ENCODE measurements at regions not wholly inside any gene's neighbourhood (a gene's known extent, or its start where the extent isn't known, plus 50 kb on each side); places are given as distances from the start of the nearest gene placed in this dataset.
"Not testable (repeated sequence)": the region's sequence is repeated elsewhere in the genome, so short reads cannot be mapped to it uniquely, and the experiment has no call there.

DNA sequence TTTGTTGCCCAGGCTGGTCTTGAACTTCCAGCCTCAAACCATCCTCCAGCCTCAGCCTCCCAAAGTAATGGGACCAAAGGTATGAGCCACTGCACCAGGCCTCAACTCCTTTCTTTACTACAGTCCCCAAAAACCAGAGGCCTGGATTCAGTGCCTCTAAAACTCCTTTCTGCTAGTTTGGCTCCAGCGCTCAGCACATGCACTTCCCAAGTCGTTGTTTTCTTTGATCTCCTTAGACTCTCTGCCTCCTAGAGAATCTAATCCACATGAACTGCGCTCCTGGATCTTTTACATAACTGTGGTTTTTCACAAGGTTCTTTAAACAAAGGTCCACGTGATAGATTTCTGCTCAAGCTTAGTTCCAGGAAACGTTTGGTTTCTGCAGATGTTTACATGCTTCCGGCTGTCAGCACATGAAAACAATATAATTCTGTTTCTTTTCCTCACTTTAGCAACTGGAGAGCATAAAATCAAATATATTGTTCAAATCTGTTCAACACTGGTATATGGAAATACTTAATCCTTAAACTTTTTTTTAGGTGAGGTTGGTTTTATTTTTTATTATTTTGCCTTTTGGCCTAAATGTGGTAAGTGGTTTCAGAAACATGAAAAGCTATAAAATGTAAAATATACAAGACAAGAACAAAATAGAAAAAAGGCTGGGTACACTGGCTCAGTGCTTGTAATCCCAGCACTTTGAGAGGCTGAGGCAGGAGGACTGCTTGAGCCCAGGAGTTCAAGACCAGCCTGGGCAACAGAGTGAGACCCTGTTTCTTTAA, 270.5 kb upstream of the MKLN1 start:
- DNase-seq: no peak

DNA sequence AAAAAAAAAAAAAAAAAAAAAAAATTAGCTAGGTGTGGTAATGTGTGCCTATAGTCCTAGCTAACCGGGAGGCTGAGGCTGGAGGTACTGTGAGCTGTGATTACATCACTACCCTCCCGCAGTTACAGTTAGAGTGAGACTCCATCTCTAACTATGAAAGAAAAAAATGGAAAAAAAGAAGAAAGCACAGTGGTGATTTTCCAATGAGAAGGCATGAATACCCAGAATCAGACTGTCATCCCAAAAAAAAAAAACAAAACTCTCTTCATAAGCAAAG, 269.9 kb upstream of the MKLN1 start:
- no peak for DNase-seq

DNA sequence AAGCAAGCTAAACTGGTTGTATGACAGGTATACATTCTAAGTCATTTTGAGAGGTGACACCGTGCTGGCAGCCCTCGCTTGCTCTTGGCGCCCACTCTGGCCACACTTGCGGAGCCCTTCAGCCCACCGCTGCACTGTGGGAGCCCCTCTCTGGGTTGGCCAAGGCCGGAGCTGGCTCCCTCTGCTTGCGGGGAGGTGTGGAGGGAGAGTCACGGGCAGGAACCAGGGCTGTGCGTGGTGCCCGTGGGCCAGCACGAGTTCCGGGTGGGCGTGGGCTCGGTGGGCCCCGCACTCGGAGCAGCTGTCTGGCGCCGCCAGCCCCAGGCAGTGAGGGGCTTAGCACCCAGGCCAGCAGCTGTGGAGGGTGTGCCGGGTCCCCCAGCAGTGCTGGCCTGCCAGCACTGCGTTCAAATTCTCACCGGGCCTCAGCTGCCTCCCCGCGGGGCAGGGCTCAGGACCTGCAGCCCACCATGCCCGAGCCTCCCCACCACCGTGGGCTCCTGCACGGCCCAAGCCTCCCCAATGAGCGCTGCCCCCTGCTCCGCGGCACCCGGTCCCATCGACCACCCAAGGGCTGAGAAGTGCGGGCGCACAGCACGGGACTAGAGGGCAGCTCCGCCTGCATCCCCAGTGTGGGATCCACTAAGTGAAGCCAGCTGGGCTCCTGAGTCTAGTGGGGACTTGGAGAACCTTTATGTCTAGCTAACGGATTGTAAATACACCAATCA, 269.0 kb upstream of the MKLN1 start:
- not testable (repeated sequence) for DNase-seq

DNA sequence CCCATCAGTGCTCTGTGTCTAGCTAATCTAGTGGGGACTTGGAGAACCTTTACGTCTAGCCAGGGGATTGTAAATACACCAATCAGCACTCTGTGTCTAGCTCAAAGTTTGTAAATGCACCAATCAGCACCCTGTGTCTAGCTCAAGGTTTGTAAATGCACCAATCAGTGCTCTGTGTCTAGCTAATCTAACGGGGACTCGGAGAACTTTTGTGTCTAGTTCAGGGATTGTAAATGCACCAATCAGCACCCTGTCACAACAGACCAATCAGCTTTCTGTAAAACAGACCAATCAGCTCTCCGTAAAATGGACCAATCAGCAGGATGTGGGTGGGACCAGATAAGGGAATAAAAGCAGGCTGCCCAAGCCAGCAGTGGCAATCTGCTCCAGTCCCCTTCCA, 268.3 kb upstream of the MKLN1 start:
- not testable (repeated sequence) for DNase-seq

DNA sequence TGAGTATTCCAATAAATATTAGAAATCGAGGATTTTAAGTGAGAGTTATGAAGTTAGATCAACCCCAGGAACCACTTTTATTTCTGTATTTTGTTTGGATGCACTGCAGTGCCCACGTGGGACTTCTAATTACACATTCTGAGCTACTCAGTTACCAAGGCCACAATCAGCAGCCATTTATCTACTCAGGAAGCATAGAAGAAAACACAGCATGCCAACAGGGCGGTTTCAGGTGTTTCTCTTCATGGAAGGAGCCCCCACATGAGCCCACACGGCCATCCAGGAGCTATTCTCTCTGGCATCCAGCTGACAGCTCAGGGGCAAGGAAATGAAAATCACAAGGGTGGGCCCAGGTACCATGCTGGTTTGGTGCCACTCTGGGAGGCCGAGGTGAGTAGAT, 266.5 kb upstream of the MKLN1 start:
- DNase-seq: no peak

DNA sequence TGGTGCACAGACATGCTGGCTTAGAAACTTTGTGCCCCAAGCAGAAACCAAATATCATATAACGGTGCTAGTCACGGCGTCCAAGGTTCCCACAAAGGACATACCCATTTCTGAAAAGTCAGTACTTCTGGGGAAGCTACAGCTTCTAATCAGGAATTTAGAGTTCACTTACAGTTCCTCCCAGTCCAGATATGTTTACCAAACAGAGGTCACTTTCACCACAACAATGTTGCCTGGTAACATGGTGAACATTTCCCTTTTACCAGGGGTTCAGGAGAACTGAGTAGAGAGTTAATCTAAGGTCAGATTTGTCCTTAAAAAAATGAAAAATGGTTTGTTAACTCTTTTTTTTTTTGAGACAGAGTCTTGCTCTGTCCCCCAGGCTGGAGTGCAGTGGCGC, 265.9 kb upstream of the MKLN1 start:
- DNase-seq: no peak

DNA sequence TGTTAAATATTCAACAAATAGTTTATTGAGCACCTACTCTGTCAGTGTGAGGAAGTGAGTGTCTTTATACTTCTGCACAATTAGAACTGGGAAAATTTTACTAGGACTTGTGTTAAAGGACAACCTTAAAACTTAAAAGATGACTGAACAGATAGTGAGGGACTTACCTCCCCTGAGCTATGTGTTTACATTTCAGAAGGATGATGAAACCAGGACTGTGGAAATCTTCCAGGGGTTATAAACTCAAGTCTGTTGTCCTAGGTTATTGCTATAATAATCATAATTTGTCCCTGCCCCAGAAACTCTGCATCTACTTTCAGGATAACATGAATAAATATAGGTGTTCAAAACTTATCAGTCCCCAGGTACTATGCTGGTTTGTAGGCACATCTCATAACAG, 261.0 kb upstream of the MKLN1 start:
- DNase-seq: no peak

DNA sequence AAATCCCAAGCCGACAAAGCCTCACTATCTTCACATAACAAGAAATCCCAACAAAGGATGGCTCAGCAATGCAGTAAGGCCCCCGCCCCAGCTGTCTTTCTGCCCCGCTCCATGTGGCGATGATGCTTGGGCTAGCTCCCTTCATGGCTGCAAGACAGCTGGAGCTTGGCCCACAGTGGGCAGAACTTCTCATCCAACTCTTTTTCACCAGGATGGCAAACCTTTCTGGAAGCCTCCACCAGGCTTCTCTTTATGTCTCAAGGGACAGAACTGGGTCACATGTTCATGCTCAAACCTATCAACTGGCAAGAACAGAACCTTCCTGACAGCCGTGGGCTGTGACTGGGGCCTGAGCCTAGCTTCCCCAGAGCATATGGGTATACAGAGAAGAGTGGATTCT, 260.5 kb upstream of the MKLN1 start:
- DNase-seq: no peak

DNA sequence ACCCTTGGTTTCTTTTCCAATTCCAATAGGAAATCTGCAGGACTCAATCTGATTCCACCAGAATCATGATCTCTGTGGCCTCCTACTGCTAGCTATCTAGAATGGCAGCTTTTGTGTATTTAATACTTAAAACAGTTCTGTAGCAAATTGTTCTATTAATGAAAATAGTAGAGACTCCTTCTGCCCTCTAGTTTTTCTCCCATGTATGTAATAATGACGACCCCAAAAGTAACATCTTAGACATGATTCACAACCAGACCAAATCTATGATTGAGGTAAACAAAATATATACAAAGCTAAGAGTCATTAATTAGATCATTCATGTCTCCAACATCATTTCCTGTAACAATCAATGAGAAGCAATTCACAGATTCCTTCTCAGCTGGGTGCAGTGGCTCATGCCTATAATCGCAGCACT, 259.1 kb upstream of the MKLN1 start:
- no peak for DNase-seq

DNA sequence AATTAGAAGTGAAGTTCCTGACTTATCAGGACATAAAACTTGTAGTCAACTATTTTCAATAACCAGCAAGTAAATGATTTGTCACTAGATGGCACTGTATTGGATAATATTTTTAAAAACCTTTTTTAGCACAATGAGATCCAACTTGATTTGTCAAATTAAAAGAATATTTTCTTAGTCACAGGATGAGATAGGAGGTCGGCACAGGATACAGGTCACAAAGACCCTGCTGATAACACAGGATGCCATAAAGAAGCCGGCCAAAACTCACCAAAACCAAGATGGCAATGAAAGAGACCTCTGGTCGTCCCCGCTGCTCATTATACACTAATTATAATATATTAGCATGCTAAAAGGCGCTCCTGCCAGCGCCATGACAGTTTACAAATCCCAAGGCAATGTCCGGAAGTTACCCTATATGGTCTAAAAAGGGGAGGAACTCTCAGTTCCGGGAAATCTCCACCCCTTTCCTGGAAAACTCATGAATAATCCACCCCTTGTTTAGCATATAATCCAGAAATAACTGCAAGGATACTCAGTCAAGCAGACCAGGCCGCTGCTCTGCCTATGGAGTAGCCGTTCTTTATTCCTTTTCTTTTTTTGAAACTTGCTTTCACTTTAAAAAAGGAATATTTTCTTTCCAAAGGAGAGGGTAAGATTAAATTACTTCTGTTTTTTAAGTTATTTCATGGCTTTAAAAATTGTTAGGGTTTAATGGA, 255.7 kb upstream of the MKLN1 start:
- no peak for DNase-seq

DNA sequence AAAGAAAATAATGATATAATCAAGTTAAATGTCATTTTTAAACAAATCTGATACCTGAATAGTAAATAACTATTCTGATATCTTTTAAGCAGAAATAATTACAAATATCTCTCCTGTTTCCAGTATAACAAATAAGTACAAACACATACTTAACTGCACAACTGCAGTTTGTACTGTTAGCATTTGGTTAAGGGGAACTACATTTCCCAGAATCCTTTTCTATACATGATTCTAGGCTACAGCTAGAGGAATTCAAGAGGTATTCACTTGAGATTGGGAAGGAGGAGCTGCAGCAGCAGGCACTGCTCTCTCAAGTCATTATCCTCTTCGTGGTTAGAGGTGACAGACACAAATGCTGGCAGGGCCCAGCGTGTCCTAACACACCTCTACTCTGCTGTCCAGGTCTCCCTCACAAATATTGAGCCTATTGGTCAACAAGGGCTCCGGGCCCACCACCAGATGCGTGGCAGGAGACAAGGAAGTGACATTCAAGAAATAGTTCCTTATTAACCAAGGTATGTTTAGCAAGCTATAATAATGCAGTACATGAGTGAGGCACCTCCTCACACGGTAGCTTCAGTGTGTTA, 255.1 kb upstream of the MKLN1 start:
- no peak for DNase-seq

DNA sequence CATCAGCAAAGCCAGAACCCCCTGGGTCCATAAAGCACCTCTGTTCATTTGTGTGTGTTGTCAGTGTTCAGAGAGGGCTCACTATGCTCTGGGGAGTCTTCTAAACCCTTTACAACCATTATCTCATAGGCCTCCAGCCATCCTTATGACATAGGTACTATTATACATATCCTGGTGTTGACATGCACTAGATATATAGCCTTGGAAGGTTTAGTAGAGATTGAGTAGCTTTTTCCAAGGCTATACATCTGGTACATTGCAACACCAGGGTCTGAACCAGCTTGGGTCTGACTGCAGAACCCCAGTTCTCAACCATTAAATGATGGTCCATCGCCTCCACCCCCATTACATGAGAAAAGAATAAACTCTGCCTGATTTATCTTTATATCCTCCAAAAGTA, 253.6 kb upstream of the MKLN1 start:
- no peak for DNase-seq

DNA sequence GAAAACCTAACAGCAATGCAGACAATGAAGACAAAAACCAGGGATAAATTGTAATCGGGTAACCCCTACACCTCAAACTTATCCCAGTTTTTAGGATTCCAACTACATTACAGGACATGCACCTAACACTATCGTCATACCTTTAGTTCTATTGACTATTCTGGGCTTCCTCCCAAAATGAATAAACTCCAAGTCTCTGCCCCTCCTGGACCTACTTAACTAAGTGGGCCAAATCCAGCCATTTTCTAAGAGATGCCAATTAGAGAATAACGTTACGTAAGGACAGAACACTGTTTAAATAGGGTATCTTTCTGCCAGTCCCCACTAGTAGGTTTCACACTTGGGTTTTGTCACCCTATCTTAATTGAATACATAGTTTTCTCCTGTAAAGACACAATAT, 253.1 kb upstream of the MKLN1 start:
- DNase-seq: no peak

DNA sequence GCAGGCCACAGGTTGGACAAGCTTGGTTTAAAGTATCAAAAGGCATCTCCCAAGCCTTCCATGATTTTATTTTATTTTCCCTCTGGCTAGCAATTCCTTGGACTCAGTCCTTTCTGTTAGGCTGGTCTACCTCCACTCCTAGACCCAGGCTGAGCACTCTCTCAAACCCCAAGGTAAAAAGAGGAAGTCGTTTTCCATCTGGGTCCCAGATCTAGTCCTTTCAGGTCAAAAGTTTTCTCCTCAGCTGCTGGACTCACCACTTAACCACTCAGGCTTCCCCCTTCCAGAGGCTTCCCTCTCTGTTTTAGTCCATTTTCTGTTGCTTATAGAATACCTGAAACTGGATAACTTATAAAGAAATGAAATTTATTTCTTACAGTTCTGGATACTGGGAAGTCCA, 252.3 kb upstream of the MKLN1 start:
- no peak for DNase-seq

DNA sequence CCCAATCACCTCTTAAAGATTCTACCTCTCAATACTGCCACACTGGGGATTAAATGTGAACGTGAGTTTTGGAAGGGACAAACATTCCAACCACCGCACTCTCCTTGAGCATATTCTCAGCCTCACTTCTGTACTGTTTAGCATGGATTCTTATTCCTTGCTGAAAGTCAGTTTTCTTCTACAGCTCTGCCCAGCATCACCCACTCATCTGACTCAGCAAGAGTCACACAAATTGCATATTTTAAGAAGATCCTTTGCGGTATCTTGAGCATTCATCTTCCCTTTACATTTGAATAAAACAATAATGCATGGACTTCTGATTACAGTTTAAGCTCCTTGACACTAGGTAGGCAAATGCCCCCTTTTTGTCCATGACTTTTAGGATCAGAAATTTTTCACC, 251.6 kb upstream of the MKLN1 start:
- DNase-seq: no peak

DNA sequence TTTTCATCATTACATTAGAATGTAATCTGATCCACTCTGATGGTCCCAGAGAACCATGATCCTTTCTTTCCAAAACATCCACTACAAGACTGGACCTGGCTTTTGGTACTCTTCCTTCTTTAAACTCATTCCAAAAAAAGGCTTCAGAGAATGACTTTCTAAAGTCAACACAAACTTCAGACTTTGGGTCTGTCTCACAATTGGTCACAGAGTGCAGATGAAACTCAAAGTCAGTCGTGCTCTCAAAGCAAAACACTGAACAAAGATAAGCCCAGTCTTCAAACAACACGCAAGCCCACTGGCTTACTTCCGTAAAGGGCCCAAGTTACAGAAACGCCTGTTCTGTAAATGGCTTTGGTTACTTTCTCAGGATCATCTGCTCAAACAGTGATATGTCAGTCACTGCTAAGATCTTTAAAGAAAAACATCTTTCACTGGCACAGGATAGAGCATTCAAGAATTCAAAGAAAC, 250.9 kb upstream of the MKLN1 start:
- DNase-seq: no peak

DNA sequence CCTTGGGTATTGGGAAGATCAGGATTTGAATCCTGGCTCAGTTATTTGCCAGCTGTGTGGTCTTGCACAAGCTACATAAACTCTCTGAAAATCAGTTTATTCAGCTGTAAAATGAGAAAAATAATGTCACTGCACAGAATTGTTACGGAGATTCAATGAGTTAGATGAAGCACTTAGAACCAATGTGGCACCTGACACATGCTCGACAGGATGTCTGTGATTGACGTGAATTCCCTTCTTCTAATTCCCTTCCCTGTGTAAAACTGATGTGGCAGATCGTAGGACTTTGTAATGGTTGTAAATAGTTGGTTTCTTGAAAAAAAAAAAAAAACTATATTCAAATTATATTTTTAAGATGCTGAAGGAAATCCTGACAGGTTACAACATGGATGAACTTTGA, 249.9 kb upstream of the MKLN1 start:
- DNase-seq: no peak

DNA sequence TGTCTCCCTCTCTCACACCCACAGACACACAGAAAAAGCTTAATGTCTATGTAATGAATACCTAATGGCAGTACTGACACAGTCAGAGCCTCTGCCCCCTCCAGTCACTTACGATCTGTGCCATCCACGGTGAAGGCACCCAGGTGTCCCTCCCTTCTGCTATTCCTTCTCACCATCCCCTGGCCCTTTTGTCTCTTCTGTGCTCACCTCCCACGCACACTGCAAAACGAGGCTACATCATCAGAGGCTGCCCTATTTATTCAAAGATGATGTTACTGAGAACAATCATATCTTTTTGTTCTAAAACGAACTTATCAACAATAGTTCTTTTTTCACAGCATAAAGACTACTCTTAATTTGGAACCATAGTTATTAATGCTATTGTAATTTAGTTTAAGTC, 246.9 kb upstream of the MKLN1 start:
- no peak for DNase-seq

DNA sequence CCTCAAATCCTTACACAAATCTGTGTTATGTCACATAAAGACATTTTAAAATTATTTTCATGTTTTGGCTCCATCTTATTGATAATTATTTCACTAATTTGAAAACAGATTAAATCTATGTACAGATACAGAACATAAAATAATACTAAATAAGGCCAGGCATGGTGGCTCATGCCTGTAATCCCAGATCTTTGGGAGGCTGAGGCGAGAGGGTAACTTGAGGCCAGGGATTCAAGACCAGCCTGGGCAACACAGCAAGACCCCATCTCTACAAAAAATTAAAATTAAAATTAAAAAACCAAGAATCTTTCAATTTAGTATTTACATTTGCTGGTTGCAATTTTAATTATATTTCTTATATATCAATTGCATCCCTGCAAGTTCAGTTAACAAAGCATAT, 246.4 kb upstream of the MKLN1 start:
- no peak for DNase-seq

DNA sequence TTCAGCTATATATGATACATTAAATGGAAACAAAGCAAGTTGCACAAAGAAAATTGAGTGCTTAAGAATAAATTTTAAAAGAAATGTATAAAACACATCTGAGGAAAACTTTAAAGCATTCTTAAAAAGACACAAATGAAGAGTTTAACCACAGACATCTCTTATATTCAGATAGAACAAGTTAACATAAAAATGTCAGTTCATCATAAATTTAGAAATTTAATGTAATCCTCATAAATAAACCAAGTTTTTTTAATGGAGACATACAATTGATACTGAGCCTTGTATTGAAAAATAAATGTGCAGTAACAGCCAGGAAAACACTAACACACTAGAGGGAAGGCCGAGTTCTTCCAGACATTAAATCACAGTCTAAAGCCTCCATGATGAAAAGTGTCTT, 243.9 kb upstream of the MKLN1 start:
- DNase-seq: no peak

DNA sequence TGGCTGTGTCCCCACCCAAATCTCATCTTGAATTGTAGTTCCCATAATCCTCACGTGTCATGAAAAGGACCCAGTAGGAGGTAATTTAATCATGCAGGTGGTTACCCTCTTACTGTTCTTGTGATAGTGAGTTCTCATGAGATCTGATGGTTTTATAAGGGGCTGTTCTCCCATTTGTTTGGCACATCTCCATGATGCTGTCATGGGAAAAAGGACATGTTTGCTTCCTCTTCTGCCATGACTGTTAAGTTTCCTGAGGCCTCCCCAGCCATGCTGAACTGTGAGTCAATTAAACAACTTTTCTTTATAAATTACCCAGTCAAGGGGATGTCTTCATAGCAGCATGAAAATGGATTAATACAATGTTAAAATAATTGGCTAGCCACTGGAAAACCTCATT, 243.3 kb upstream of the MKLN1 start:
- not testable (repeated sequence) for DNase-seq

DNA sequence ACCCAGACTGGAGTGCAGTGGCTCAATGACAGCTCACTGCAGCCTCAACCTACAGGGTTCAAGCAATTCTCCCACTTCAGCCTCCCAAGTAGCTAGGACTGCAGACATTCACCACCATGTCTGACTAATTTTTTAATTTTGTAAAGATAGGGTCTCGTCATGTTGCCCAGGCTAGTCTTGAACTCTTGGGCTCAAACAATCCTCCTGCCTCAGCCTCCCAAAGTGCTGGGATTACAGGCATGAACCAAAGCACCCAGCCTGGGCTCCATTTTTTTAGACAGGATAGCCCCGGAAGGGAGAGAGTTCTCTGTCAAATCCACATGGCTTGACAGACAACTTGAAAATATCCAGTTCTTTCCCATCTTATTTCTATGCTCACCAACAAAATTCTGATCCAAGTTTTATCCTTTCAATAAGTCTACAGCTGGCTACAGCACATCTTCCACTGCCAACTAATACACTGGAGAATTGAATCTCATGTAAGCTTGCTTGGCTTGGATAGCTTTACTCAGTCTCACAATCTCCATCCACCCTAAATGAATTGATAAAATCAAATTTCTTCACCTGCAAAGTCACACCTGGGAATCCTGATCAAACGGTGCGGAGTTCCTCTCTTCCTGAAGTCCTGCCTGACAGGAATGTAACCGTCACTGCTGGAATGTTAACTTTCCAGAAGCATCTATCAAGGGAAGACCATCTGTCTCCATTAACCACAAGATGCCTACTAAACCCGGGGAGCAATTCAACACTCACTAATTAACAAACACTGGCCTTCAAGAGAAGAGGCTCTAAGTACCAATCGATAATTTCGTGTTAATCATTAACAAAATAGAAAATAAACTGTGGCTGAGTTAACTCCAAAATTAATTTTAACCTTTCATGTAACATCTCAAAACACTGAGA, 239.7 kb upstream of the MKLN1 start:
- DNase-seq: no peak

DNA sequence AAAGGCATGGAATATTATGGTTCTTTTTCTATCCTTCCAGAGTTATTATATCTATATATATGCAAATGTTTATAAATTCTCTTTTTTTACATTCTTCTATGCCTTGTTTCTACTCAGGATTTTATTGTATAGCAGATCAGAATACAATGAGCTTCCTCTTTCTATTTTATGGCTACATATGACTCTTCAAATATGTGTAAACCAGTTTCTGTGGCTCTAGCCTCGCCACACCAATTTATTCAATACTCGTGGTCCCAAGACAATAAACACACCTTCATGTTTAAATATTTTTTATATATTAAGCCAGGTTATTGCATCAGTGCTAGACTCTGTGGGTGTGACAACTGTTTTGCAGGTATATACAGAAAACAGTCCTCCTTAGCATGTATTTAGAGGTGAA, 237.5 kb upstream of the MKLN1 start:
- DNase-seq: no peak

Measured in stimulated activated CD4-positive, alpha-beta T cell treated with anti-CD3 and anti-CD28 coated beads, Interleukin-12 subunit alpha, Interleukin-12 subunit beta, amount 100 ng/mL, for 4 hours (primary cell).